Smooth muscle cell (in vitro differentiated cells): ENCODE measurements at regions not wholly inside any gene's neighbourhood (a gene's known extent, or its start where the extent isn't known, plus 50 kb on each side); places are given as distances from the start of the nearest gene placed in this dataset.

Experiments
- DNase-seq: peaks from one replicate; lab custom pipeline; 2025; ENCODE audit not compliant: unreplicated experiment; lab: John Stamatoyannopoulos, UW
- H2AFZ ChIP-seq: fragments of 200-600 bp; sonication (generic); 2 replicates; pipeline ENCODE4 v1.6.0; 2016; ENCODE audit warnings: antibody characterized with exemption, low read depth, mild to moderate bottlenecking
- H3F3A ChIP-seq: fragments of 200-600 bp; sonication (generic); 2 replicates; pipeline ENCODE4 v1.6.0; 2017; ENCODE audit warnings: antibody characterized with exemption, low read depth
- H3K27ac ChIP-seq: fragments of 200-600 bp; sonication (generic); 2 replicates; pipeline ENCODE4 v1.5.1; 2016; ENCODE audit warnings: low read depth, mild to moderate bottlenecking
- H3K27me3 ChIP-seq: fragments of 200-600 bp; sonication (generic); 2 replicates; pipeline ENCODE4 v1.6.1; 2016; ENCODE audit warnings: low read depth, mild to moderate bottlenecking
- H3K36me3 ChIP-seq: fragments of 200-600 bp; sonication (generic); 2 replicates; pipeline ENCODE4 v1.5.1; 2016; ENCODE audit warnings: low read depth
- H3K4me1 ChIP-seq: fragments of 200-600 bp; sonication (generic); 2 replicates; pipeline ENCODE4 v1.5.1; 2016; ENCODE audit warnings: low read depth
- H3K4me2 ChIP-seq: fragments of 200-600 bp; sonication (generic); 2 replicates; pipeline ENCODE4 v1.6.0; 2016; ENCODE audit warnings: mild to moderate bottlenecking
- H3K4me3 ChIP-seq: fragments of 200-600 bp; sonication (generic); 2 replicates; pipeline ENCODE4 v1.5.1; 2016; ENCODE audit warnings: mild to moderate bottlenecking
- H3K79me2 ChIP-seq: fragments of 200-600 bp; sonication (generic); 2 replicates; pipeline ENCODE4 v1.6.0; 2016; ENCODE audit warnings: low read depth, mild to moderate bottlenecking
- H3K9ac ChIP-seq: fragments of 200-600 bp; sonication (generic); 2 replicates; pipeline ENCODE4 v1.6.0; 2016; ENCODE audit warnings: low read depth
- H3K9me3 ChIP-seq: fragments of 200-600 bp; sonication (generic); replicated peaks from 2 replicates; pipeline ENCODE4 v1.5.1; 2016; ENCODE audit warnings: low read depth
- H4K20me1 ChIP-seq: fragments of 200-600 bp; sonication (generic); 2 replicates; pipeline ENCODE4 v1.6.0; 2016; ENCODE audit warnings: low read depth
- CTCF ChIP-seq: fragments of 200-600 bp; sonication (generic); IDR thresholded peaks from 2 replicates; pipeline ENCODE4 v1.5.1; 2017; ENCODE audit warnings: borderline replicate concordance, mild to moderate bottlenecking, antibody characterized with exemption; ENCODE audit not compliant: insufficient read depth, poor library complexity, severe bottlenecking
- WGBS: methylation state at CpG from one replicate; pipeline ENCODE4 v1.1.7; 2016; ENCODE audit warnings: low lambda C conversion rate; 5-methylcytosine and 5-hydroxymethylcytosine counted together

DNA sequence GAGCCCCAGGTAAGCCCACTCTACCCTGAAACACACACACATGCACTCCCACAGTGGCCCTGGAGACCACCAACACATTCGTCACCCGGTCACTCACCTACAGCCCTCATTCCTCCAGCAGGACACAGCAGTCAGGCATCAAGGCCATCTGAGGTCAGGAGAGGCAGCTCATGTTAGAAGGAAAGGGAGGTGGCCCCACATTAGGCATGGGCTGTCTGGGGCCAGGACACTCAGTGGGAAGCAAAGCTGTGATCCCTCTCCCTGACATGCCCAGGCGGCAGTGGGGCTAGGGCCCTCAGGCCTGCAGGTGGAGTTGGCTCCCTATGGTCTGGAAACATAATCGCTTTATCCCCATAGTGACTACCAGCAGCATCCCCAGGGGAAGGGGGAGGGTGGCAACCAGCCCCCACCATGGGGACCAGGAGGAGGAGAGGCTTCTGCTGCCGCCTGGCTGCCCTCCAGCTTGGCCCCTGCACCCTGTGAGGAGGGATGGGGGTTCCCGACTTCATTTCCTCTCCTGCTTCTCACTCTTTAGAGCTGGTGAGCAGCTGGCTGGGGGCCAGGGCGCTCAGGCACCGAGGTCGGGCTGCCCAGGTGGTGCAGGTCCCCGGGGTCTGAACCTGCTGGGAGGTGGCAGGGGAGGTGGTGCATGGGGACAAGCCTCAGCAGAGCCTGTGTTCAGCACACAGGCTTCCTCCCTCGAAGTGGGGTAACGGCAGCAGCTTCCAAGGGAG, 76.6 kb upstream of the CST7 start:
- Histone ChIP-seq H3F3A (no peaks in the 10 kb centered on the region), H3K9ac (no peak overlapping the region), H4K20me1 (no peaks in the 10 kb centered on the region), H3K9me3 (no peaks in the 10 kb centered on the region), H3K4me3 (no peak overlapping the region), H3K4me1 (no peaks in the 10 kb centered on the region), H2AFZ (no peak overlapping the region), H3K36me3 (no peaks in the 10 kb centered on the region), H3K79me2 (no peaks in the 10 kb centered on the region), H3K27ac (no peak overlapping the region), H3K4me2 (no peak overlapping the region), H3K27me3 (no peaks in the 10 kb centered on the region)
- TF ChIP-seq CTCF = no peak
- no peak for DNase-seq
- 91% methylated on average over 12 of the region's 12 CpGs for WGBS

DNA sequence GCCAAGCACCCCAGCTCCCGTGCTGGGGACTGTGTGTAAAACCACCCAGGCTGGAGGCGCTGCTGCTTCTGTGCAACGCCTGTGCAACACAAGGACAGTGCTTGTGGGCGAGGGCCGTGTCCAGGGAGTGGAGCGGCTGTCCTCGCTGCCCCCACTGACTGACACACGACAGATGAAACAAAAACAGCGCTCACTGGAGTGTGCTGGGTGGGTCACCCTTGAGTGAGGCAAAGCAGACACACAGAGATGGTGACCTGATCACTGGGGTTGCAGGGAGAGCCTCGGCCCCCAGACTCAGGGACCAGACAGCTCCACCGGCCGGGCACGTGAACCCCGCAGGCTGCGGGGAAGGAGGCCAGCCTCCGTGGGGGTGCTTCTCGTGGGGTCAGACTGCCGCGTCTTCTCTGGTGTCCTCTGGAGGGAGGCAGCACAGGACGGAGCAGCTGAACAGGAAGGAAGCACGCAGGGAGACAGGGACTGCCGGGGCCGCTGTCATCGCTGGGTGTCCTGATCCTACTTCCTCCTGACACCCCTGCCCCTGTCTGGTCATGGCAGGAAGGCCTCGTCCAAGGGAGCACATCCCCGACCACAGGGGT, 75.9 kb upstream of the CST7 start:
- Histone ChIP-seq H3F3A (no peaks in the 10 kb centered on the region), H3K79me2 (no peaks in the 10 kb centered on the region), H2AFZ (no peak overlapping the region), H3K4me1 (no peaks in the 10 kb centered on the region), H3K27me3 (no peaks in the 10 kb centered on the region), H3K4me2 (no peak overlapping the region), H3K4me3 (no peak overlapping the region), H3K27ac (no peak overlapping the region), H4K20me1 (no peaks in the 10 kb centered on the region), H3K9ac (no peak overlapping the region), H3K9me3 (no peaks in the 10 kb centered on the region), H3K36me3 (no peaks in the 10 kb centered on the region)
- DNase-seq = no peak
- TF ChIP-seq CTCF = no peak
- WGBS = 91% methylated on average over 26 of the region's 26 CpGs

GRCh38 chr20:24875078-24875477, 74.0 kb upstream of the CST7 start:
- H3K9ac ChIP-seq = no peak overlapping the region
- no peaks in the 10 kb centered on the region for H4K20me1 ChIP-seq
- no peak overlapping the region for H2AFZ ChIP-seq
- H3K27ac ChIP-seq = no peak overlapping the region
- H3K79me2 ChIP-seq = no peaks in the 10 kb centered on the region
- DNase-seq = no peak
- no peaks in the 10 kb centered on the region for H3K4me1 ChIP-seq
- TF ChIP-seq CTCF = no peak
- WGBS = 90% methylated on average over 7 of the region's 7 CpGs
- no peak overlapping the region for H3K4me3 ChIP-seq
- no peaks in the 10 kb centered on the region for H3K9me3 ChIP-seq
- H3K36me3 ChIP-seq = no peaks in the 10 kb centered on the region
- no peaks in the 10 kb centered on the region for H3F3A ChIP-seq
- no peak overlapping the region for H3K4me2 ChIP-seq
- no peaks in the 10 kb centered on the region for H3K27me3 ChIP-seq

DNA sequence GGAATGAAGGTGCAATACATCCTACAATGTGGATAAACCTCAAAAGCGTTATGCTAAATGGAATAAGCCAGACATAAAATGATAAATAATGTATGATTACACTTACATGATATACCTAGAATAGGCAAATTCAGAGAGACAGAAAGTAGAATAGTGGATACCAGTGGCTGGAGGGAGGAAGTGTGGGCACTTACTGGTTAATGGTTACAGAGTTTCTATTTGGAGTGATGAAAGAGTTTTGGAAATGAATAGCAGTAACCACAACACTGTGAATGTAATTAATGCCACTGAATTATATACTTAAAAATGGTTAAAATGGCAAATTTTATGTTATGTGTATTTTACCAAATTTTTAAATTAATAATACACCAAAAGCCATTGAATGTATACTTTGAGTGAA, 71.4 kb upstream of the CST7 start:
- no peaks in the 10 kb centered on the region for H3K4me1 ChIP-seq
- H3K9ac ChIP-seq = no peak overlapping the region
- no peaks in the 10 kb centered on the region for H3F3A ChIP-seq
- no peak for DNase-seq
- no peak overlapping the region for H3K27ac ChIP-seq
- no peak overlapping the region for H3K4me3 ChIP-seq
- H3K9me3 ChIP-seq = no peaks in the 10 kb centered on the region
- WGBS = 88% methylated on average over 1 of the region's 1 CpG
- H3K27me3 ChIP-seq = no peaks in the 10 kb centered on the region
- no peaks in the 10 kb centered on the region for H3K36me3 ChIP-seq
- H3K79me2 ChIP-seq = no peaks in the 10 kb centered on the region
- H3K4me2 ChIP-seq = no peak overlapping the region
- no peaks in the 10 kb centered on the region for H4K20me1 ChIP-seq
- no peak overlapping the region for H2AFZ ChIP-seq
- no peak for TF ChIP-seq CTCF
